ENCODE measurements at regions not wholly inside any gene's neighbourhood (a gene's known extent, or its start where the extent isn't known, plus 50 kb on each side); places are given as distances from the start of the nearest gene placed in this dataset.
"Not testable (repeated sequence)": the region's sequence is repeated elsewhere in the genome, so short reads cannot be mapped to it uniquely, and the experiment has no call there.

GRCh38 chr1:149635290-149635899 lies 51.7 kb downstream of the PPIAL4C start:
- H3K4me2 ChIP-seq, result peak overlapping the region; percentile 22
- H2AFZ ChIP-seq (ENCODE audit: low read depth), result peak overlapping the region; percentile 84; the same call in 1 of the 2 replicates
- peak overlapping the region; percentile 92; the same call in 1 of the 2 replicates for H3K9ac ChIP-seq
- peak overlapping the region; percentile 76 for H3K4me3 ChIP-seq (IDR thresholded peaks at IDR 0.05; ENCODE audit: insufficient read depth, low read depth, low read length)
- peak overlapping the region; percentile 93; the same call in 1 of the 2 replicates for H3K27ac ChIP-seq
- H3K4me1 ChIP-seq (ENCODE audit: low read depth, poor library complexity, severe bottlenecking), result peaks cover 15% of the 10 kb centered on the region
- not testable (repeated sequence) for H3K36me3 ChIP-seq (ENCODE audit: insufficient read depth); H4K20me1 ChIP-seq (ENCODE audit: insufficient read depth); H3K27me3 ChIP-seq (ENCODE audit: insufficient read depth, low read depth); H3K79me2 ChIP-seq (ENCODE audit: insufficient read depth, low read depth)

- not testable (repeated sequence) for H3K27me3 ChIP-seq (ENCODE audit: insufficient read depth, low read depth); H3K36me3 ChIP-seq (ENCODE audit: insufficient read depth); H4K20me1 ChIP-seq (ENCODE audit: insufficient read depth); H3K79me2 ChIP-seq (ENCODE audit: insufficient read depth, low read depth)
- Histone ChIP-seq H2AFZ (ENCODE audit: low read depth) (peak overlapping the region; percentile 84), H3K4me1 (ENCODE audit: low read depth, poor library complexity, severe bottlenecking) (peaks cover 14% of the 10 kb centered on the region), H3K4me2 (peak overlapping the region; percentile 22), H3K4me3 (IDR thresholded peaks at IDR 0.05; ENCODE audit: insufficient read depth, low read depth, low read length) (peak overlapping the region; percentile 82), H3K9ac (peak overlapping the region; percentile 92), H3K27ac (peak overlapping the region; percentile 93)
Observed at GRCh38 chr1:149636286-149637122, 52.9 kb downstream of the PPIAL4C start.

- H3K4me3 ChIP-seq (IDR thresholded peaks at IDR 0.05; ENCODE audit: insufficient read depth, low read depth, low read length); H3K9ac ChIP-seq; H2AFZ ChIP-seq (ENCODE audit: low read depth); H3K27ac ChIP-seq; H3K4me2 ChIP-seq; H3K36me3 ChIP-seq (ENCODE audit: insufficient read depth); H3K79me2 ChIP-seq (ENCODE audit: insufficient read depth, low read depth); H3K27me3 ChIP-seq (ENCODE audit: insufficient read depth, low read depth); H4K20me1 ChIP-seq (ENCODE audit: insufficient read depth): not testable (repeated sequence)
- peaks cover 11% of the 10 kb centered on the region for H3K4me1 ChIP-seq (ENCODE audit: low read depth, poor library complexity, severe bottlenecking)
Observed at GRCh38 chr1:149638481-149638880, 54.8 kb downstream of the PPIAL4C start.

- not testable (repeated sequence) for H3K4me3 ChIP-seq (IDR thresholded peaks at IDR 0.05; ENCODE audit: insufficient read depth, low read depth, low read length); H2AFZ ChIP-seq (ENCODE audit: low read depth); H3K36me3 ChIP-seq (ENCODE audit: insufficient read depth); H3K4me2 ChIP-seq; H3K27ac ChIP-seq; H4K20me1 ChIP-seq (ENCODE audit: insufficient read depth); H3K79me2 ChIP-seq (ENCODE audit: insufficient read depth, low read depth); H3K27me3 ChIP-seq (ENCODE audit: insufficient read depth, low read depth); H3K9ac ChIP-seq
- peaks cover 11% of the 10 kb centered on the region for H3K4me1 ChIP-seq (ENCODE audit: low read depth, poor library complexity, severe bottlenecking)
Observed at GRCh38 chr1:149638901-149639658, 55.4 kb downstream of the PPIAL4C start.

GRCh38 chr1:149641179-149641578 lies 57.5 kb downstream of the PPIAL4C start:
- H3K27me3 ChIP-seq (ENCODE audit: insufficient read depth, low read depth); H3K9ac ChIP-seq; H3K4me3 ChIP-seq (IDR thresholded peaks at IDR 0.05; ENCODE audit: insufficient read depth, low read depth, low read length); H3K79me2 ChIP-seq (ENCODE audit: insufficient read depth, low read depth); H2AFZ ChIP-seq (ENCODE audit: low read depth); H3K4me2 ChIP-seq; H3K36me3 ChIP-seq (ENCODE audit: insufficient read depth); H3K4me1 ChIP-seq (ENCODE audit: low read depth, poor library complexity, severe bottlenecking); H3K27ac ChIP-seq; H4K20me1 ChIP-seq (ENCODE audit: insufficient read depth): not testable (repeated sequence)

- not testable (repeated sequence) for H3K4me3 ChIP-seq (IDR thresholded peaks at IDR 0.05; ENCODE audit: insufficient read depth, low read depth, low read length); H3K27ac ChIP-seq; H4K20me1 ChIP-seq (ENCODE audit: insufficient read depth); H3K79me2 ChIP-seq (ENCODE audit: insufficient read depth, low read depth); H2AFZ ChIP-seq (ENCODE audit: low read depth); H3K27me3 ChIP-seq (ENCODE audit: insufficient read depth, low read depth); H3K4me1 ChIP-seq (ENCODE audit: low read depth, poor library complexity, severe bottlenecking); H3K36me3 ChIP-seq (ENCODE audit: insufficient read depth); H3K4me2 ChIP-seq; H3K9ac ChIP-seq
Observed at GRCh38 chr1:149644818-149645217, 61.2 kb downstream of the PPIAL4C start.

GRCh38 chr1:149646360-149647017 lies 62.8 kb downstream of the PPIAL4C start:
- not testable (repeated sequence) for H3K4me2 ChIP-seq; H3K36me3 ChIP-seq (ENCODE audit: insufficient read depth); H3K4me3 ChIP-seq (IDR thresholded peaks at IDR 0.05; ENCODE audit: insufficient read depth, low read depth, low read length); H3K4me1 ChIP-seq (ENCODE audit: low read depth, poor library complexity, severe bottlenecking); H3K9ac ChIP-seq; H3K27ac ChIP-seq; H2AFZ ChIP-seq (ENCODE audit: low read depth); H3K27me3 ChIP-seq (ENCODE audit: insufficient read depth, low read depth); H4K20me1 ChIP-seq (ENCODE audit: insufficient read depth); H3K79me2 ChIP-seq (ENCODE audit: insufficient read depth, low read depth)

GRCh38 chr1:149647018-149647373 lies 63.3 kb downstream of the PPIAL4C start:
- not testable (repeated sequence) for H2AFZ ChIP-seq (ENCODE audit: low read depth); H3K9ac ChIP-seq; H3K27ac ChIP-seq; H3K4me3 ChIP-seq (IDR thresholded peaks at IDR 0.05; ENCODE audit: insufficient read depth, low read depth, low read length); H3K4me1 ChIP-seq (ENCODE audit: low read depth, poor library complexity, severe bottlenecking); H3K27me3 ChIP-seq (ENCODE audit: insufficient read depth, low read depth); H4K20me1 ChIP-seq (ENCODE audit: insufficient read depth); H3K79me2 ChIP-seq (ENCODE audit: insufficient read depth, low read depth); H3K36me3 ChIP-seq (ENCODE audit: insufficient read depth); H3K4me2 ChIP-seq

GRCh38 chr1:149657750-149658149 lies 74.1 kb downstream of the PPIAL4C start:
- H3K36me3 ChIP-seq (ENCODE audit: insufficient read depth); H3K4me1 ChIP-seq (ENCODE audit: low read depth, poor library complexity, severe bottlenecking); H3K9ac ChIP-seq; H3K27ac ChIP-seq; H2AFZ ChIP-seq (ENCODE audit: low read depth); H3K79me2 ChIP-seq (ENCODE audit: insufficient read depth, low read depth); H3K27me3 ChIP-seq (ENCODE audit: insufficient read depth, low read depth); H3K4me2 ChIP-seq; H4K20me1 ChIP-seq (ENCODE audit: insufficient read depth); H3K4me3 ChIP-seq (IDR thresholded peaks at IDR 0.05; ENCODE audit: insufficient read depth, low read depth, low read length): not testable (repeated sequence)

All from KMS-11 (cell line).